ENCODE measurements at regions not wholly inside any gene's neighbourhood (a gene's known extent, or its start where the extent isn't known, plus 50 kb on each side); places are given as distances from the start of the nearest gene placed in this dataset.

- Histone ChIP-seq H3F3A (replicated peaks; ENCODE audit: low read depth) (no peaks in the 10 kb centered on the region), H3K36me3 (ENCODE audit: insufficient read depth) (no peaks in the 10 kb centered on the region), H3K27ac (ENCODE audit: low read depth) (no peak overlapping the region), H3K4me2 (no peak overlapping the region), H3K4me1 (ENCODE audit: insufficient read depth) (no peaks in the 10 kb centered on the region), H4K20me1 (replicated peaks; ENCODE audit: insufficient read depth) (no peaks in the 10 kb centered on the region), H3K4me3 (no peak overlapping the region), H3K27me3 (ENCODE audit: insufficient read depth) (no peaks in the 10 kb centered on the region), H3K79me2 (replicated peaks; ENCODE audit: insufficient read depth) (no peaks in the 10 kb centered on the region), H2AFZ (no peak overlapping the region), H3K9me2 (ENCODE audit: insufficient read depth) (no peaks in the 10 kb centered on the region)
- Mint-ChIP-seq H3K27me3 (ENCODE audit: insufficient read depth, low read depth, poor library complexity) (no peaks in the 10 kb centered on the region), H3K9me3 (no peaks in the 10 kb centered on the region), H3K4me1 (no peaks in the 10 kb centered on the region), H3K27ac (no peak overlapping the region), H3K4me3 (no peak overlapping the region), H3K36me3 (ENCODE audit: low read depth) (no peaks in the 10 kb centered on the region)
- DNase-seq (ENCODE audit: low spot score) (no peak), ATAC-seq (no peak)
- TF ChIP-seq ETS1 (IDR thresholded peaks at IDR 0.05) (no peak), STAT1 (IDR thresholded peaks at IDR 0.05; ENCODE audit: unreplicated experiment) (no peak), POLR2AphosphoS5 (IDR thresholded peaks at IDR 0.05; ENCODE audit: low read depth) (no peak), REST (IDR thresholded peaks at IDR 0.05; ENCODE audit: unreplicated experiment) (no peak), ZNF331 (CRISPR knock-in tag; IDR thresholded peaks at IDR 0.05; ENCODE audit: low read depth) (no peak), CREB1 (CRISPR knock-in tag; IDR thresholded peaks at IDR 0.05; ENCODE audit: low read depth) (no peak), EZH2phosphoT487 (IDR thresholded peaks at IDR 0.05; ENCODE audit: unreplicated experiment) (no peak), ZNF114 (CRISPR knock-in tag; IDR thresholded peaks at IDR 0.05) (no peak), CTCF (conservative IDR thresholded peaks at IDR 0.05; ENCODE audit: low read depth in 2 of 2) (no peak)
Measured at GRCh38 chr4:134278675-134279074, 77.1 kb upstream of the PABPC4L start.

- Histone ChIP-seq H3F3A (replicated peaks; ENCODE audit: low read depth) (no peaks in the 10 kb centered on the region), H3K9me2 (ENCODE audit: insufficient read depth) (no peaks in the 10 kb centered on the region), H3K4me1 (ENCODE audit: insufficient read depth) (no peaks in the 10 kb centered on the region), H4K20me1 (replicated peaks; ENCODE audit: insufficient read depth) (no peaks in the 10 kb centered on the region), H2AFZ (no peak overlapping the region), H3K27ac (ENCODE audit: low read depth) (no peak overlapping the region), H3K27me3 (ENCODE audit: insufficient read depth) (no peaks in the 10 kb centered on the region), H3K4me3 (no peak overlapping the region), H3K79me2 (replicated peaks; ENCODE audit: insufficient read depth) (no peaks in the 10 kb centered on the region), H3K36me3 (ENCODE audit: insufficient read depth) (no peaks in the 10 kb centered on the region), H3K4me2 (no peak overlapping the region)
- no peak overlapping the region for H3K27ac Mint-ChIP-seq
- H3K4me3 Mint-ChIP-seq: no peak overlapping the region
- ATAC-seq (no peak), DNase-seq (ENCODE audit: low spot score) (no peak)
- no peaks in the 10 kb centered on the region for H3K4me1 Mint-ChIP-seq
- H3K36me3 Mint-ChIP-seq (ENCODE audit: low read depth): no peaks in the 10 kb centered on the region
- H3K27me3 Mint-ChIP-seq (ENCODE audit: insufficient read depth, low read depth, poor library complexity): no peaks in the 10 kb centered on the region
- H3K9me3 Mint-ChIP-seq: no peaks in the 10 kb centered on the region
- TF ChIP-seq EZH2 (IDR thresholded peaks at IDR 0.05; ENCODE audit: low read depth, unreplicated experiment) (no peak), EZH2phosphoT487 (IDR thresholded peaks at IDR 0.05; ENCODE audit: unreplicated experiment) (no peak), REST (IDR thresholded peaks at IDR 0.05; ENCODE audit: unreplicated experiment) (no peak)
Measured at GRCh38 chr4:134276476-134276875, 74.9 kb upstream of the PABPC4L start.
